GM21528 (cell line): ENCODE measurements at regions not wholly inside any gene's neighbourhood (a gene's known extent, or its start where the extent isn't known, plus 50 kb on each side); places are given as distances from the start of the nearest gene placed in this dataset.
"Not testable (repeated sequence)": the region's sequence is repeated elsewhere in the genome, so short reads cannot be mapped to it uniquely, and the experiment has no call there.

ENCODE experiments used
- ATAC-seq: cut with Tn5 transposase; IDR thresholded peaks from one replicate; pipeline ENCODE4 v1.9.1; 2021; ENCODE audit warnings: mild to moderate bottlenecking, moderate library complexity; ENCODE audit not compliant: unreplicated experiment, low FRiP score

GRCh38 chr3:56960234-56960917 is 100.1 kb upstream of the SPATA12 start:
- ATAC-seq, result no peak

- ATAC-seq, result no peak
Observed at GRCh38 chr3:56958879-56959278, 101.6 kb upstream of the SPATA12 start.

- ATAC-seq, result no peak
Observed at GRCh38 chr3:56957522-56957921, 102.9 kb upstream of the SPATA12 start.

DNA sequence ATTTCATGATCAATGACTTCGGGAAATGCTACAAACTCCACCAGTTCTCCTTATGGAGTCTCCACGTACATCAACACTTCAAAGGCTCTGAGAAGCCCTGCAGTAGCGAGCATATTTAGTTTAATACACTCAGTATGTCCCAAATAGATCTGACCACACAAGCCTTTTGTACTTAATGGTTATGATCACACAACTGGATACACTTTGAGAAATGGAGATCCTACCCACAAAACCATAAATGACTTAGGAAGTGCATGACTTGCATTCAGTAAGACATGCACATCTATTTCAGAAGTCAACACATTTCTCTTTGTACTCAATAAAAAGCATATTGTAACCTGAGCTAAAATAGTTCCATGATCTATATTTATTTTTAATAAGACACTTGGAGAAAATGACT is 103.6 kb upstream of the SPATA12 start:
- no peak for ATAC-seq

GRCh38 chr3:56955492-56956111 is 104.9 kb upstream of the SPATA12 start:
- no peak for ATAC-seq

- no peak for ATAC-seq
Observed at GRCh38 chr3:56954125-56954524, 106.3 kb upstream of the SPATA12 start.

DNA sequence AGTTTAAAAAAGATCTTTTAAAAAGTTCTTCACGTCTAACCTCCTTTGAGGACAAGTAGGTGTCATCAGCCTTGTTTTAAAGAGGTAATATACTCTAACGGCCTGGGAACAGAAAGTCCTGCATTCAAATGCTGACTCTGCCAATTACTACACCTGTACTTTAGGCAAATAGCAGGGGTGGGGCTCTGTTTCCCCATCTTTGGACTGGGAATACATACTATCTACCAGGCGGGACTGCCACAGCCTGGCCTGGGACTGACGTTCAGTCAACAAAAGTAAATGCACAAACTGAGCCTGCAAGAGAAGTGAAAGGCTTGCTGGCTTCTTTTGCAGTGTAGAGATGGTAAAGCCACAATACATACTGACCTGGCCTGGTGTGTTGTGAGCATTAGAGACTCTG is 107.6 kb upstream of the SPATA12 start:
- ATAC-seq, result no peak

GRCh38 chr3:56952061-56952460 is 108.4 kb upstream of the SPATA12 start:
- no peak for ATAC-seq

DNA sequence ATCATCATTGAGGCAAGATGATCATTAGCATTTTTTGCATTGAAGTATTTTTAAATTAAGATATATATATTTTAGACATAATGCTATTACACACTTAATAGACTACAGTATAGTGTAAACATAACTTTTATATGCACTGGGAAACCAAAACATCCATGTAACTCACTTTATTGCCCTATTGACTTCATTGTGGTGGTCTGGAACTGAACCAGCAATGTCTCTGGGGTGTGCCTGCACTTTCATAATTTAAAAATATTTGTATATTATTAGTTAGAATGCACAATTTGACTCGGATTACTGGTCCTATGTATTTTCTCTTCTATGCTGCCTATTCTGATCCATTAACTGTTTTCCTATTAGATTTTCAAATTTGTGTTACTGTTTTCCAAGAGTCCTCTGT is 109.1 kb upstream of the SPATA12 start:
- ATAC-seq, result no peak

- ATAC-seq, result not testable (repeated sequence)
Observed at GRCh38 chr3:56945378-56945777, 115.1 kb upstream of the SPATA12 start.

GRCh38 chr3:56942523-56942922 is 117.9 kb upstream of the SPATA12 start:
- no peak for ATAC-seq

GRCh38 chr3:56940976-56941375 is 119.5 kb upstream of the SPATA12 start:
- ATAC-seq, result no peak

DNA sequence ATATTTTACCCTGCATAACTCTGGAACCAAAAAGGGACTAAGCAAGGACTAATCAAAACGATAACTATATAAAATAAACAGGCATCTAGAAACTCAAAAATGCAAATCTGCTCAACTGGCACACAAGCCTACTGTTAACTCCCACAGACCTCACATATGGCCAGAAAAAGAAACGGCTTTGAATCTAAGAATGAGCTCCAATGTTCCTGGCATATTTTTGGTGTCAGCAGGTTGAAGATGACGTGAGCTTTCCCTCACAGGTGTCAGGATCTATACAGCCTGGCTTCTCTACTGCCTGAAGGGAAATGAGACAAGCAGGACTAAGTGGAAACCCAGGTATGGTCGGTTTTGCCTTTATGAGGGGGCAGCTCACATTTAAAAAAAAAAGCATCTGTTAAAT is 120.1 kb upstream of the SPATA12 start:
- ATAC-seq, result no peak

DNA sequence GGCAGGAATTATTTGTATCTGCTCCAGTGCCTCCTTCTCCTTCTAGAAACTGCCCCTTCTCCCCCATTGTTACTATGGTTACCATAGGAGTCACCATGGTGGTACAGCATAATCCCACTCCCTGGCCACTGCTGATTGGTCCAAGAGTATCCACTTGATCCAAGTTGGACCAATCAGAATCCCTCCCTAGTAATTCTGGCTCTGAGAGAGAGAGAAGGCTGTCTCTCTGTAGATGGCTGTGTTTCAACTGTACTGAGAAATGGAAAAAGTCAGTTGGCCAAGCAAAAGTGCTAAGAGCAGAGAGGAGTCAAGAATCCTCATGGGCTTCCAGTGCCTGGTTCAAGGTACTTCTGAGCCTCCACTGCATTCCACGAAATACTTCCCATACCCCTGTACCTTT is 120.6 kb upstream of the SPATA12 start:
- ATAC-seq, result no peak

DNA sequence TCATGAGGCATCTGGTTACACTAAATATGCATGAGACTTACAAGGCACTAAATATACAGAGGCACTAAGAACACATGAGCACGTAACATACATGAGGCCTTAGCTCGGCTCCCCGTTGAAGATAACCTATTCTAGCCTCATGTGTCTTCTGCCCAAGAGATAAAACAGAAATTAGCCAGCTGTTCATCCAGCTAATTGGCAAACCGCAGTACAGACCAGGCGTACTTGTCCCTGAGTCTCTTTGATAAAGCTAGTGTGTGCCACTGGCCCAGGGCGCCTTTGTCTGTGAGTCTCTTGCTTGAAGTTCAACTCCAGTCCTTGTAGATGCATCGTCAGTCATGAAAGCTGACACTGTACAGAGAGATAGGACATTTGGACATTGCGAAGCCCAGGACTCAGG is 121.9 kb upstream of the SPATA12 start:
- ATAC-seq, result no peak

DNA sequence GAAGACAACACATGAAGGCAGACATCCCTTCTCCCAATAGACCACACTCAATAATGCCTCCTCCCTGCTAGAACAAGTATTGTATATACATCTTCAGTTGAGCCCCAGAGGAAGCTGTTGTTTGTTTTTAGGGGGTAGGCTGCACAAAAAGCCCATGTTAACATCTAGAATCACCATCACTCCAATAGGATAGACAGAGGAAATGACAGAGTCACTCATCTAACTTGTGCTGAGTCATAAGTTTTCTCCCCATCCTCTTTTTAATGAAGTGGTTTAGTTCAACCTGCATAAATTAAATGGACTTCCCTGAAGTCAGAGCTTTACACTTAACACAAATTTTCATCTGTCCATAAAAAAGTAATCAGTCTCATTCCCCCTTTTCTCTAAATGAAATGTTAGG is 122.9 kb upstream of the SPATA12 start:
- no peak for ATAC-seq

DNA sequence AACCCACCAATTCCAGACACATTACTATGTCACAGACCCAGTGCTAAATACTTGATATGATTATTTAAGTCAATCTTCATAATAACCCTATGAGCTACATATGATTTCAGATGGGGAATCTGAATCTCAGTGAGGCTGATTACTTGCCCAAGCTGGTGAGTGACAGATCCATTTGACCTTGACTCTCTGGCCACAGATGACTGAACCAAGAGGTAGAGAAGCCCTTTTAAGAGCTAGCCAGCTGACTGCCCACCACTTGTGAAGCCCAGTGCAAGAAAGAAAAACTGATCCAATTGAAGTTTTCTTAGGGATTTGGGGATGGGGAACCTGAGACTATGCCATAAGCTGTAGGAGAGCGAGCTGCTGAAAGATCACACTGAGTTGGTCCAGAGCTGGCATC is 124.7 kb upstream of the SPATA12 start:
- no peak for ATAC-seq

- ATAC-seq, result not testable (repeated sequence)
Observed at GRCh38 chr3:56934481-56934880, 126.0 kb upstream of the SPATA12 start.

DNA sequence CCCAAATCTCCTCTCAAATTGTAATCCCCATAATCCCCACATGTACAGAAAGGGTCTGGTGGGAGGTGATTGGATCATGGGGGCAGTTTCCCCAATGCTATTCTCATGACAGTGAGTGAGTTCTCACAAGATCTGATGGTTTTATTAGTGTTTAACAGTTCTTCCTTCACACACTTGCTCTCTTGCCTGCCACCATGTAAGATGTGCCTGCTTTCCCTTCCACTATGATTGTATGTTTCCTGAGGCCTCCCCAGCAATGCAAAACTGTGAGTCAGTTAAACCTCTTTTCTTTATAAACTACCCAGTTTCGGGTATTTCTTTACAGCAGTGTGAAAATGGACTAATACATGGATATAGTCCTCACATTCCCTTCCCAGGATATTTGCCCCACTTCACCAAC is 126.7 kb upstream of the SPATA12 start:
- ATAC-seq, result no peak

DNA sequence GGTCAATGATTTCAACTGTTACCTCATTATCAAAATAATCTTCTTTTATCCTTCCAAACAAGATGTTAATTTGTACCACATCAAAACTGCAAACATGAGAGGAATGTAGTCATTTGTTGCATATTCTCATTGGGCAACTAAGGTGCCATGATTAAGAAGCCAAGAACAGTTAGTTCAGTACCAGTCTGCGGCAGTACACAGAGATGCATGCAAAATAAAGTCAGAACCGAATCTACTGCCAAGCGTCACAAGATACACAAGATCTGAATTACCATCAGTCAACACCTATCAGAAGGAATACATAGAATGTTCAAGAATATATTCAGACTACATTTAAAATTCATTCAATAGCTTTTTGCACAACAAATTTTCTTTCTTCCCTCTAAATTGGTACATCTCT is 127.6 kb upstream of the SPATA12 start:
- ATAC-seq, result no peak

- no peak for ATAC-seq
Observed at GRCh38 chr3:56931836-56932235, 128.6 kb upstream of the SPATA12 start.

DNA sequence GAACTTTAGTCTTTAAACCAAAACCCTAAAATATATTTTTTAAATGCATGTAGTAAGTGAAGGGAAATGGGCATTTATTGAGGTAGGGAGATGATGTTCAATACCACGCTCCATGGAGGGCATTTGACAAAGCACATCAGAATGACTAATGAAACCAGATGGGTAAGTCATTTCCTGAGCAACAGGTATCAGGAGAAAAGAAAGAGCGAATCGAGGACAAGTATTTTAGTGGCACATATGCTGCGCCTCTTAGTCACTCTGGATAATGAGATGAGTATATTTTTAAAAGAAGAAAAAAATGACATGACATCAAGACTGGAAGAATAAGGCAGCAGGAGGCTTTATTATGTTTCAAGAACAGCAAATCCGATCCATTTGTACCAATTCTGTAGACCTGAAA is 129.0 kb upstream of the ARHGEF3 start:
- ATAC-seq, result no peak
